Raji (cell line): ENCODE measurements at regions not wholly inside any gene's neighbourhood (a gene's known extent, or its start where the extent isn't known, plus 50 kb on each side); places are given as distances from the start of the nearest gene placed in this dataset.

Source experiments
- POLR2A ChIP-seq: IDR thresholded peaks from 2 replicates; pipeline ENCODE4 v1.6.1; 2011; ENCODE audit warnings: low read depth, low read length, control low read depth; ENCODE audit not compliant: insufficient read depth

DNA sequence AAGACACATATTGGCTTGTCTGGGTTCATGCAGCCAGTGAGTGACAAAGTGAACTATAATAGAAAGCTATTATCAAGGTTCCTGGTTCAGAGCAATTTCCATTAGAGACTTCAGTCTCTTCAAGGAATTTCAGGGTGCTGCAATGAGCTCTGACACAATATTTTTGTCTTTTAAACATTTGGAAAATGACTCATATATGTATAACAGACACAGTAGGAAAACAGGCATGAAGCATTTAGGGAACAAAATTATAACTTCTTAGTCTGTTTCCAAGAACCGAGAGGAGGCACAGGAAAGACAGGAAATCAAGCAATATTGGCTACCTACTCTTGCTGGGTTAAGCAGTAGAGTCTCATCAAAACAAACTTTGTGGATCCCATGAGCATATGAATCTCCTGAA is 170.4 kb downstream of the PTPRC start:
- TF ChIP-seq POLR2A, result no peak

GRCh38 chr1:198811449-198811848 is 172.6 kb downstream of the PTPRC start:
- TF ChIP-seq POLR2A, result no peak

DNA sequence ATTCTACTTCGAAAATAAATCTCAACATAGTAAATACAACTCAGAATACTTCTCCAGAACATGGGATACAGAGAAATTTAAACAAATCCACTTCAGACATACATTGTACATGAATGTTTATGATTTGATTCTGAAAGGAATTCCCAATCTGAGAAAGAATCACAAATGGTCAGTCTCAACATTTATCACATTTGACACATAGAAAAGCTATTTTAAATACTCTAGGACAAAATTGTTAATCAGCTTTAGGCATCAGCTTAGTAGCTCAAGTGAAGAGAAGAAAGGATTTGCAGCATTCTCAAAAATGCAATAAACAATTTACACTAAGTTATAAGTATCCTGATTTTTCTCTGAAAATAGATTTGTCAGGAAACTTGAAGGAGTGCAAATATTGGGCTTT is 184.8 kb downstream of the PTPRC start:
- no peak for TF ChIP-seq POLR2A

DNA sequence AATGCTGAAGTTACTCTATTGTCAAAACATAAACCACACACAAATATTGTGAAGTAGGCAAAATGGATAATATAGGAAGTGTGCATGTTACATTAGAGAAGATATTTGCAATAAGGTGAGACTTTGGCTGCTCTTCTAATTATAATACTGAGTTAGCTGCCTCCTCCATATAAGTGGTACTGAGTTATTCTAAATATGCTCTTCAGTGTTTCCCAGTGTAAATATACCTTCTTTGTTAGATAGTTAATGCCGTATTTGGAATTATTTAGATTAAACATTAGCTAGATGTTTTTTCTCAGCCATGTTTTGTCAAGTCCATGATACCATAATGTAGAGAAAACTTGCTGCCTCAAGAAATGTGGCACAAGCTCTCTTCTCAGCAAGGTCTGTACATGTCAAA is 186.4 kb downstream of the PTPRC start:
- TF ChIP-seq POLR2A, result no peak

DNA sequence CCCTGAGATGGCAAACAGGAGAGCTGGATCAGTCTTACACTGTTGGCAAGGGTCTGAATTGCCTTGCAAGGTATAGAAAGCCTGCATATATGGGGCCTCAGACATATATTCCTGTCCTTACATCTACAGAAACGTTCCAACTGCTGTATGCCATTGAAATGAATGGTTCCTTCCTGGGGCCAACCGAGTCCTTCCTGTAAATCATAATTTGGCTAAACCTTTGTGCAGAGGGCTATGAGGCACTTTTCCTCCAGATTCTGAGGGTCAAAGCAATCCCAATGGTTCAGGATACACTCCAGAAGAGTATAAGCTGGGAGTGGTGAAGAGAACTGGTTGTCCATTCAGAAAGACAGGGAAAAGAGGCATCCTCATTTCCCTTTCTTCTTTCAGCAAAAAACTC is 190.5 kb downstream of the PTPRC start:
- TF ChIP-seq POLR2A, result no peak

DNA sequence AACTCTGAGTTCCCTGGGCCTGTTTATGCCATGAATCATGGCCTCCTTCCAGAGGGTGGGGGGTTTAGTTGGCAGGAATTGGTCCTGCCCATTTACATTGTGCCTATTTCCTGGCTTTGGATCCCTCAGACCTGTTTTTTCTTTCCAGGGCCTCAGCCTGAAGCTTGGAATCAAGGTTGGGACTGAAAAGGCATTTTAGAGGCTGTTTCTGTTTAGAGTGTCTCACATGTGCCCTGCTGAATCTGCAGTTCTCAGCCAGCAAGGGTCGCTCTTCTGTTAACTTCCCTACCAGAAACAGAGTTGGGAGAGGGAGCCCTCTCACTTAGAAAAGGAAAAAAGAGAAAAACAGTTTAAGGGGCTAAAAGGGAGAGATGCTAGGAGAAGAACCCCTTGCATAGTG is 191.1 kb downstream of the PTPRC start:
- no peak for TF ChIP-seq POLR2A

GRCh38 chr1:198830412-198830811 is 191.6 kb downstream of the PTPRC start:
- TF ChIP-seq POLR2A, result no peak

- no peak for TF ChIP-seq POLR2A
These were observed 195.1 kb downstream of the PTPRC start for GRCh38 chr1:198833706-198834503.

GRCh38 chr1:198837278-198838021 is 198.6 kb downstream of the PTPRC start:
- TF ChIP-seq POLR2A, result no peak

DNA sequence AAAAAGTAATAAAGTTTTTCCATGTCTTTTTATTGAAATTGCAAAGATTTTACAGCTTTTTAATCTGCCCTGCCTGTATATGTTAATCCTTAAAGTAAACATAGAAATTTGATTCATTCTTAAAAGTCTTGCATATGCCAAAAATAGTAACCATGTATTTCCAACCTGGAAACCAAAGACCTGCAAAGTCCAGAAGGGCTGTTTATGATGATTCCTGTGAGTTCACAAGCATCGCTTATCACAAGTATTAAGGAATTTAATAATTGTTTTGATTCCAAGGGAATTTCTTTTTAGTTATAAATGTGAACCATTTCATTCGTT is 199.1 kb downstream of the PTPRC start:
- no peak for TF ChIP-seq POLR2A

GRCh38 chr1:198841477-198841876 is 202.6 kb downstream of the PTPRC start:
- TF ChIP-seq POLR2A, result no peak

DNA sequence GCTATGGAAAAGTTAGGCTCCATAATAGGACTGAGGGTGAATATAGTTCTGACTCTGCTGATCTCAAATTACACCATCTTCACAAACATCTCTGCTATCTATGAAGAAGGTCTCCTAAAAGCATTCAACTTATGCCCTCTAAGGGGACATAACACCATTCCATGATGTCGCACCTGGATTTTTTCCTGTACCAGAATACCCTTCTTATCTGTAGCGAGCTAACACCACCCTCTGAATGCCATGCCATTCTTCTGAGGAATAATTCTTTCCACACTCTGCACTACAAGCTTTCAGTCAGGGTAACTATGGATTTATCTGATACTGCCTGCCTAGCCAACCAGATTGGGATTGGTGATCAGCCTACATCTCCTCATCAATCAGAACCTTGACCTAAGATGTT is 203.8 kb downstream of the PTPRC start:
- TF ChIP-seq POLR2A, result no peak

DNA sequence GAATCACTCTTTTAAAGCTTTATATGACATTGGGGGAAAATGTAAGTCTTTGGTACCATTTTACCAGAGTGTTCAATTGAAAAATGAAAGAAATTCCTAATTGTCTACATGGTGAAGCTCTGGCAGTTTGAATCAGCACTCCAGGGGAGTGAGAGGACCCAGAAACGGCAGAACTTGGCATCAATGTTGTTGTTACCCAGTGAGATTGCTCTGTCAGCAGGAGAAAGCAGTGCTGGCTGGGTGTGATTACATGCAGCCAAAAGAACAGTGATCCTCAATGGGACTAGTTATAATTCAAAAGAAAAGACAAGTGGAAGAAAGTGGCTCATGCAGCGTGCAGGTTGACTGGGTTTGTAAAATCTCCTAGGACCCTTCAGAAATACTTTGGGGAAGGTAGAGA is 206.4 kb downstream of the PTPRC start:
- no peak for TF ChIP-seq POLR2A

DNA sequence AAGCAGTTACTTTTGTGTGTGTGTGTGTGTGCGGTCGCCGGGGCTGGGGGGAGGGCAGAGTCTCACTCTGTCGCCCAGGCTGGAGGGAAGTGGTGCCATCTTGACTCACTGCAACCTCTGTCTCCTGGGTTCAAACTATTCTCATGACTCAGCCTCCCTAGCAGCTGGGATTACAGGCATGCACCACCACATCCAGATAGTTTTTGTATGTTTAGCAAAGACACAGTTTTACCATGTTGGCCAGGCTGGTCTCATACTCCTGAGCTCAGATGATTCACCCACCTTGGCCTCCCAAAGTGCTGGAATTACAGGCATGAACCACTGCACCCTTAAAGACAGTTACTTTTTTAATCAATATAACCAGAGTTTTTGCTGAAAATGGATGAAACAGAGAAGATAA is 207.0 kb downstream of the PTPRC start:
- no peak for TF ChIP-seq POLR2A

- TF ChIP-seq POLR2A, result no peak
These were observed 207.7 kb downstream of the PTPRC start for GRCh38 chr1:198846556-198846955.

DNA sequence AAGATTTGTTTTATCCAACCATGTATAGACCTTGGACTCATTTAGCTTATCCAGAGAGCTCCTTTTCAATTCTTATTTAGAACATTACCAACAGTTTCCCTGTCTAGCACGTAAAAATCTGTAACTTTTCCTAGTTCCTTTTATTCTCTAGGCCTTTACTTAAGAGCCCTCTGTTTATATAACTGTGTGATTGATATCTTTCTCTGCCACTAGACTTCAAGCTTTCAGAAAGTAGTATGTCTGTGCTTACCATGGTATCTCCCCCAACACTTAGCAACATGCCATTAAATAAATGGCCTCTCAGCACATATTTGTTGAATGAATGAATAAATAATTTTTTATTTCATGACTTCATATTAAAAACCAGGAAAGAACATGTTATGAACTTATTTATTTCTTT is 209.4 kb downstream of the PTPRC start:
- TF ChIP-seq POLR2A, result no peak

DNA sequence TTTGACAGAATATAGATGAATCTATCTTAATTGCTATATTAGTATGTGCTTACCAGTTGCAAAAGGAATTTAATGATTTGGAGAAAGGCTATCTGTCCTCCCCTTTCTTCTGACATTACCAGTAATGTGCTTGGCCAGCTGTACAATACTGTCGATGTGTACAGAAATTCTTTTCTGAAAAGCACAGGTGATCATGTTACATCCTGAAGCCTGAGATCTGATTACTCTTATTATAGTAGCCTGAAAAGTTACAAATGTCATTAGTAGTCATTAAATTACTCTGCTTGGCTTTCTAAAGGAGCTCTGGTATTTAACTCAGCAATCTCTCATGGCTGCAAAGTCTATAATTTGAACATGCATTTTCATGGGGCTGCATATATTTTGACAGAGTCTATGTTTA is 209.8 kb downstream of the PTPRC start:
- no peak for TF ChIP-seq POLR2A
